Activated T-cell treated with anti-CD3 and anti-CD28 coated beads, Interleukin-2, amount 50 U/mL, for 72 hours (primary cell): ENCODE measurements at regions not wholly inside any gene's neighbourhood (a gene's known extent, or its start where the extent isn't known, plus 50 kb on each side); places are given as distances from the start of the nearest gene placed in this dataset.
"Not testable (repeated sequence)": the region's sequence is repeated elsewhere in the genome, so short reads cannot be mapped to it uniquely, and the experiment has no call there.

ENCODE experiments used
- ATAC-seq, 2 donors: fragments of 150-1000 bp; cut with Tn5 transposase; replicated peaks in 1 of 2; 2 replicates each; pipeline ENCODE4 v1.10.0; 2021; ENCODE audit warnings: moderate library complexity in 2 of 2, mild to moderate bottlenecking in 1 of 2
- DNase-seq, 2 donors: peaks; one replicate each; pipeline ENCODE4 v3.0.0; 2021 to 2022; ENCODE audit warnings: mixed read lengths in 1 of 2
- H3K27ac Mint-ChIP-seq: one replicate; pipeline ENCODE4 v1.8.0; 2022; ENCODE audit warnings: mild to moderate bottlenecking, moderate library complexity, mixed read lengths
- H3K27me3 Mint-ChIP-seq: one replicate; pipeline ENCODE4 v1.8.0; 2022; ENCODE audit warnings: low read depth, mixed read lengths
- H3K36me3 Mint-ChIP-seq, 2 donors: one replicate each; pipeline ENCODE4 v1.8.0; 2022; ENCODE audit warnings: mixed read lengths in 2 of 2, mild to moderate bottlenecking in 1 of 2; ENCODE audit not compliant: insufficient read depth in 2 of 2
- H3K4me1 Mint-ChIP-seq: one replicate; pipeline ENCODE4 v1.8.0; 2022; ENCODE audit warnings: low read depth, mixed read lengths
- H3K4me3 Mint-ChIP-seq, 2 donors: one replicate each; pipeline ENCODE4 v1.8.0; 2022; ENCODE audit warnings: mild to moderate bottlenecking in 2 of 2, mixed read lengths in 2 of 2, moderate library complexity in 2 of 2
- H3K9me3 Mint-ChIP-seq, 2 donors: one replicate each; pipeline ENCODE4 v1.8.0; 2022; ENCODE audit warnings: mixed read lengths in 2 of 2

DNA sequence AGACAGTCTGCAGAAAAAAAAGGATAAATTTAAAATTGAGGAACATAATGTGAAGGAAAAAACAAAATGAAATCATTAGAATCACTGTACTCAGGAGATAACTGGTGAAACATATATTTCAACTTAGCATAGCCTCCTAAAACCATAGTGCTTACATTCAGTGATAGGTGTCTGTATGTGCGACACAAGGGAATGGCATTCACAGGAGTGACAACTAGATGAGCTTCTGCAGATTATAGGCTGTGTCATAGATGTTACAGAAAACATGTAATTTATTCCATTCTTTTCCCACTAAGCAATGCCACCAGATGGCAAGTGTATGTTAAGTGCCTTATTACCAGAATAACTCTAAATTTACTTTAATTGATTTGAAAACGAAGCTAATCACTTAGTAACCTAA is 960.0 kb upstream of the PCDH20 start:
- ATAC-seq, result no peak
- Mint-ChIP-seq H3K4me1 (no peaks in the 10 kb centered on the region), H3K36me3 (no peaks in the 10 kb centered on the region), H3K27me3 (no peaks in the 10 kb centered on the region), H3K9me3 (peaks cover 0 to 2% of the 10 kb centered on the region in 2 donors), H3K27ac (no peak overlapping the region), H3K4me3 (no peak overlapping the region)
- no peak for DNase-seq

GRCh38 chr13:62371737-62372136 is 956.1 kb upstream of the PCDH20 start:
- Mint-ChIP-seq H3K4me1 (no peaks in the 10 kb centered on the region), H3K27ac (no peak overlapping the region), H3K9me3 (peaks cover 1 to 2% of the 10 kb centered on the region in 2 donors), H3K36me3 (no peaks in the 10 kb centered on the region), H3K4me3 (no peak overlapping the region), H3K27me3 (no peaks in the 10 kb centered on the region)
- DNase-seq, result no peak
- no peak for ATAC-seq

DNA sequence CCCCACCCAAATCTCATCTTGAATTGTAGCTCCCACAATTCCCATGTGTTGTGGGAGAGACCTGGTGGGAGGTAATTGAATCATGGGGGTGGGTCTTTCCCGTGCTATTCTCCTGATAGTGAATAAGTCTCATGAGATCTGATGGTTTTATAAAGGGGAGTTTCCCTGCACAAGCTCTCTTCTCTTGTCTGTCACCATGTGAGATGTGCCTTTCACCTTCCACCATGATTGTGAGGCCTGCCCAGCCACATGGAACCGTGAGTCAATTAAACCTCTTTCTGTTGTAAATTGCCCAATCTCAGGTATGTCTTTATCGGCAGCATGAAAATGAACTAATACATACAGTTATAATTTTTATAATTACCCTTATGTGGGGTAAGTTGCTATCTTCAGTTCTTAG is 952.3 kb upstream of the PCDH20 start:
- H3K27me3 Mint-ChIP-seq, H3K27ac Mint-ChIP-seq, H3K4me3 Mint-ChIP-seq, ATAC-seq, DNase-seq, H3K9me3 Mint-ChIP-seq, H3K4me1 Mint-ChIP-seq, H3K36me3 Mint-ChIP-seq: not testable (repeated sequence)

- H3K27ac Mint-ChIP-seq, result no peak overlapping the region
- H3K36me3 Mint-ChIP-seq, result no peaks in the 10 kb centered on the region
- no peak for DNase-seq
- peaks cover 2 to 5% of the 10 kb centered on the region in 2 donors for H3K9me3 Mint-ChIP-seq
- H3K4me3 Mint-ChIP-seq, result no peak overlapping the region
- no peaks in the 10 kb centered on the region for H3K4me1 Mint-ChIP-seq
- H3K27me3 Mint-ChIP-seq, result no peaks in the 10 kb centered on the region
- ATAC-seq, result no peak
Observed at GRCh38 chr13:62360609-62361008, 945.0 kb upstream of the PCDH20 start.

DNA sequence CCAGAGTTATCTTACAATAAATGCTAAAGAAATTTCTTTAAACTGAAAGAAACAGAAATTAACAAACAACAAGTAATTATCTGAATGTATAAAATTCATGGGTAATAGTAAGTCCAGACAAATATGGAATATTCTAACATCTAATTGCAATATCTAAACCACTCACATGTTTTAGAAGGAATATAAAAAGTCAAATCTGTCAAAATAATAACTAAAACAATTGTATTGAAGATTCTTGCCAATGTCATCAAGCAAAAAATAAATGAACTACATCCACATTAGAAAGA is 942.9 kb upstream of the PCDH20 start:
- peaks cover 2 to 5% of the 10 kb centered on the region in 2 donors for H3K9me3 Mint-ChIP-seq
- ATAC-seq, result no peak
- H3K4me1 Mint-ChIP-seq, result no peaks in the 10 kb centered on the region
- H3K27ac Mint-ChIP-seq, result no peak overlapping the region
- DNase-seq, result no peak
- no peak overlapping the region for H3K4me3 Mint-ChIP-seq
- H3K27me3 Mint-ChIP-seq, result no peaks in the 10 kb centered on the region
- H3K36me3 Mint-ChIP-seq, result no peaks in the 10 kb centered on the region

- H3K27ac Mint-ChIP-seq, result no peak overlapping the region
- H3K27me3 Mint-ChIP-seq, result no peaks in the 10 kb centered on the region
- H3K4me1 Mint-ChIP-seq, result no peaks in the 10 kb centered on the region
- peaks cover 2 to 5% of the 10 kb centered on the region in 2 donors for H3K9me3 Mint-ChIP-seq
- ATAC-seq, result no peak
- H3K4me3 Mint-ChIP-seq, result no peak overlapping the region
- no peaks in the 10 kb centered on the region for H3K36me3 Mint-ChIP-seq
- no peak for DNase-seq
Observed at GRCh38 chr13:62357887-62358645, 942.4 kb upstream of the PCDH20 start.

DNA sequence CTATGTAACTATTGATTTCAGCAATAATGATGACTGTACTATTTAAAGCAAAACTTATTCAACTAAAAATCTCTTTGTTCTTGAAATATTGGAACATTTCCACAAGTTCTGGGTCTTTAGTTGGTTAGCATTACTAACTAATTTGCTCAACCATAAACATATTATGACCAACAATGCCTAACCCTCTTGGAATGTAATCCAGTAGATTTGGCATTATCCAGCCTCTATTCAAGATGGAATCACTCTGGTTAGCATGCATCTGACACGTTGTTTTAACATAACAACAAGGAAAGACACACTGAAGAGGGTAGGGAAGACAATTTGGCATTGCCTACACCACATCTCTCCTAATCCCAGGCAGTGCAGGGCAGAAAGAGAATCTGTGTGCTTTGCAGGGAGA is 941.3 kb upstream of the PCDH20 start:
- H3K9me3 Mint-ChIP-seq, result peaks cover 2 to 5% of the 10 kb centered on the region in 2 donors
- H3K36me3 Mint-ChIP-seq, result no peaks in the 10 kb centered on the region
- DNase-seq (no peak), ATAC-seq (no peak)
- no peak overlapping the region for H3K4me3 Mint-ChIP-seq
- no peaks in the 10 kb centered on the region for H3K27me3 Mint-ChIP-seq
- no peak overlapping the region for H3K27ac Mint-ChIP-seq
- H3K4me1 Mint-ChIP-seq, result no peaks in the 10 kb centered on the region

DNA sequence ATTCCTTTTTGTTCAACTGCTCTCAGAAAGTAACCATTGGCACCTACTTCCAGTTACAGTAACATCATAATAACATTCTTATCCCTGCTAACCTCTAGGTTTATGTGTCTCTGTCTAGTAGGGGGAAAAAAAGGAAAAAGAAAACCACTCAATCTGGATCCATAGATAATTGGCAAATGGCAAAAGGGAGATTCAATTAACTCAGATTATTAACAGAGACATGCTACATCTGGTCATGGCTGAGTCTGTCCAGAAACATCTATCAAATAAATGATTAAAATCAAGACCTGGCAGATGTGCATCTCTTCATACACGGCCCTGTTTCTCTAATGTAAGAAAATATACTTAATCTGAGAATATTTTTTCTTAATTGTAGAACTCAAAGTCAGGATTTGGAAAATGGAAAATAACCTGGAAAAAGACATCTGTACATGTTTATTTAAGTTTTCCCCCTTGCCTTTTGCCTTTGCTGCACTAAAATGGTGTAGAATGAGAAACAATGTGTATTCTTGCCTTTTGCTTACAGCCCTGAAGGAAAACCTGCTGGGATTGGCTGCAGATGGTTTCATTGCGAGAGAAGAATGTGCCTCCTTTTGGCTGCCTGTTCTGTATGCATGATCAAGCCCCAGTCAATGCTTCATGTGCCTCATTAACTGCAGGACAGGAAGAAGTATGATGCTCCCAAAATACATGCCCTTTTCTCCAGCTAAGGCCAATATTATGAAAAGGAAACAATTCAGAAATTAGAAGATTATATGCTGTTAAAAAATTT is 921.6 kb upstream of the PCDH20 start:
- Mint-ChIP-seq H3K27ac (no peak overlapping the region), H3K4me1 (no peaks in the 10 kb centered on the region), H3K36me3 (no peaks in the 10 kb centered on the region), H3K4me3 (no peak overlapping the region), H3K27me3 (no peaks in the 10 kb centered on the region), H3K9me3 (peaks cover 2 to 5% of the 10 kb centered on the region in 2 donors)
- no peak for DNase-seq
- no peak for ATAC-seq

GRCh38 chr13:62336507-62336906 is 920.9 kb upstream of the PCDH20 start:
- Mint-ChIP-seq H3K9me3 (peaks cover 2 to 7% of the 10 kb centered on the region in 2 donors), H3K4me3 (no peak overlapping the region)

DNA sequence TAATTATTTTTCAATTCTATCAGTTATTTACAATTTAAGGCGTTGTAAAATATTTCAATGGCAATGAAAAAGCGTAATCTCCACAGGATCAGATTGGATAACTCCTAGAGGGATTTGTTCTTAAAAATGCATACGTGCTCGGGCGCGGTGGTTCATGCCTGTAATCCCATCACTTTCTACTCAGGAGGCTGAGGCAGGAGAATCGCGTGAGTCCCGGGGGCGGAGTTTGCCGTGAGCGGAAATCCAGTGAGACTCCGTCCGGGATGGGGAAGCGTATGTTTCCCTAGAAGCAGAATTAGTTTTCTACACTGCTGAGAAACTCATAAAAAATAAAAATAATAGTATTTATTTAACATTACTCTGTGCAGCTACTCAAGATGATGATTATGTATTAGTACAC is 917.8 kb upstream of the PCDH20 start:
- Mint-ChIP-seq H3K4me1 (no peaks in the 10 kb centered on the region), H3K9me3 (peaks cover 2 to 7% of the 10 kb centered on the region in 2 donors), H3K27ac (no peak overlapping the region), H3K36me3 (peaks cover 0 to 1% of the 10 kb centered on the region in 2 donors), H3K27me3 (no peaks in the 10 kb centered on the region), H3K4me3 (no peak overlapping the region)
- no peak for DNase-seq
- ATAC-seq, result no peak

More at GRCh38 chr13:62336507-62336906, 920.9 kb upstream of the PCDH20 start:
- Mint-ChIP-seq H3K36me3 (no peaks in the 10 kb centered on the region), H3K27ac (no peak overlapping the region), H3K4me1 (no peaks in the 10 kb centered on the region), H3K27me3 (no peaks in the 10 kb centered on the region)
- DNase-seq (no peak), ATAC-seq (no peak)

- no peaks in the 10 kb centered on the region for H3K27me3 Mint-ChIP-seq
- DNase-seq (no peak), ATAC-seq (no peak)
- peaks cover 4 to 10% of the 10 kb centered on the region in 2 donors for H3K9me3 Mint-ChIP-seq
- H3K36me3 Mint-ChIP-seq, result peaks cover 1 to 3% of the 10 kb centered on the region in 2 donors
- no peak overlapping the region for H3K27ac Mint-ChIP-seq
- H3K4me3 Mint-ChIP-seq, result no peak overlapping the region
- H3K4me1 Mint-ChIP-seq, result no peaks in the 10 kb centered on the region
Observed at GRCh38 chr13:62331384-62331783, 915.7 kb upstream of the PCDH20 start.

GRCh38 chr13:62327367-62327766 is 911.7 kb upstream of the PCDH20 start:
- H3K27ac Mint-ChIP-seq, result no peak overlapping the region
- H3K4me1 Mint-ChIP-seq, result no peaks in the 10 kb centered on the region
- no peak overlapping the region for H3K4me3 Mint-ChIP-seq
- ATAC-seq, result no peak
- H3K27me3 Mint-ChIP-seq, result no peaks in the 10 kb centered on the region
- peaks cover 1 to 3% of the 10 kb centered on the region in 2 donors for H3K36me3 Mint-ChIP-seq
- H3K9me3 Mint-ChIP-seq, result peaks cover 2 to 6% of the 10 kb centered on the region in 2 donors
- no peak for DNase-seq

- no peak overlapping the region for H3K4me3 Mint-ChIP-seq
- no peaks in the 10 kb centered on the region for H3K27me3 Mint-ChIP-seq
- H3K36me3 Mint-ChIP-seq, result peaks cover 0 to 3% of the 10 kb centered on the region in 2 donors
- H3K27ac Mint-ChIP-seq, result no peak overlapping the region
- peaks cover 2 to 3% of the 10 kb centered on the region in 2 donors for H3K9me3 Mint-ChIP-seq
- H3K4me1 Mint-ChIP-seq, result no peaks in the 10 kb centered on the region
- DNase-seq (no peak), ATAC-seq (no peak)
Observed at GRCh38 chr13:62324842-62325241, 909.2 kb upstream of the PCDH20 start.
